HG02943 (cell line): ENCODE measurements at regions not wholly inside any gene's neighbourhood (a gene's known extent, or its start where the extent isn't known, plus 50 kb on each side); places are given as distances from the start of the nearest gene placed in this dataset.

Experiments used
- ATAC-seq: cut with Tn5 transposase; IDR thresholded peaks from one replicate; pipeline ENCODE4 v1.9.1; 2021; ENCODE audit warnings: mild to moderate bottlenecking, low read depth, moderate library complexity; ENCODE audit not compliant: unreplicated experiment

- ATAC-seq = no peak
Observed at GRCh38 chr16:80427795-80428194, 113.0 kb upstream of the DYNLRB2 start.

GRCh38 chr16:80418517-80419355, 122.1 kb upstream of the DYNLRB2 start:
- ATAC-seq = no peak

GRCh38 chr16:80417706-80418271, 123.0 kb upstream of the DYNLRB2 start:
- no peak for ATAC-seq

- no peak for ATAC-seq
Observed at GRCh38 chr16:80408014-80408413, 132.8 kb upstream of the DYNLRB2 start.

GRCh38 chr16:80407265-80407987, 133.4 kb upstream of the DYNLRB2 start:
- ATAC-seq = no peak

GRCh38 chr16:80404847-80405246, 135.9 kb upstream of the DYNLRB2 start:
- ATAC-seq = no peak

GRCh38 chr16:80403894-80404293, 136.9 kb upstream of the DYNLRB2 start:
- no peak for ATAC-seq

GRCh38 chr16:80390871-80391489, 149.8 kb upstream of the DYNLRB2 start:
- ATAC-seq = no peak

GRCh38 chr16:80390046-80390445, 150.7 kb upstream of the DYNLRB2 start:
- ATAC-seq = no peak

GRCh38 chr16:80389338-80389737, 151.5 kb upstream of the DYNLRB2 start:
- ATAC-seq = no peak

- ATAC-seq = no peak
Observed at GRCh38 chr16:80387318-80387921, 153.4 kb upstream of the DYNLRB2 start.

- ATAC-seq = no peak
Observed at GRCh38 chr16:80384862-80385261, 155.9 kb upstream of the DYNLRB2 start.

GRCh38 chr16:80380514-80380913, 160.3 kb upstream of the DYNLRB2 start:
- no peak for ATAC-seq

GRCh38 chr16:80377096-80377956, 163.5 kb upstream of the DYNLRB2 start:
- no peak for ATAC-seq

GRCh38 chr16:80375973-80376372, 164.8 kb upstream of the DYNLRB2 start:
- no peak for ATAC-seq

GRCh38 chr16:80375513-80375912, 165.3 kb upstream of the DYNLRB2 start:
- ATAC-seq = no peak

GRCh38 chr16:80372341-80372740, 168.5 kb upstream of the DYNLRB2 start:
- no peak for ATAC-seq

- ATAC-seq = no peak
Observed at GRCh38 chr16:80369138-80369958, 171.4 kb upstream of the DYNLRB2 start.
